KOPT-K1 (cell line): ENCODE measurements at regions not wholly inside any gene's neighbourhood (a gene's known extent, or its start where the extent isn't known, plus 50 kb on each side); places are given as distances from the start of the nearest gene placed in this dataset.
"Not testable (repeated sequence)": the region's sequence is repeated elsewhere in the genome, so short reads cannot be mapped to it uniquely, and the experiment has no call there.

Source experiments
- H3K27ac ChIP-seq: fragments of 200-600 bp; sonication (generic); 2 replicates; pipeline ENCODE4 v1.5.1; 2016; ENCODE audit warnings: antibody characterized with exemption, mild to moderate bottlenecking, low read depth, low read length; ENCODE audit not compliant: poor library complexity, severe bottlenecking
- H3K36me3 ChIP-seq: fragments of 200-600 bp; sonication (generic); 2 replicates; pipeline ENCODE4 v1.5.1; 2017; ENCODE audit warnings: antibody characterized with exemption, mild to moderate bottlenecking, low read length, moderate library complexity; ENCODE audit not compliant: insufficient read depth
- H3K9me3 ChIP-seq: fragments of 200-600 bp; sonication (generic); 2 replicates; pipeline ENCODE4 v1.5.1; 2017; ENCODE audit warnings: antibody characterized with exemption, low read length, mild to moderate bottlenecking; ENCODE audit not compliant: insufficient read depth, poor library complexity, severe bottlenecking

- H3K36me3 ChIP-seq, H3K27ac ChIP-seq, H3K9me3 ChIP-seq: not testable (repeated sequence)
Measured at GRCh38 chr13:68892596-68892995, 1215.0 kb upstream of the ATXN8OS start.

GRCh38 chr13:68890101-68890500 lies 1217.5 kb upstream of the ATXN8OS start:
- H3K36me3 ChIP-seq, H3K27ac ChIP-seq, H3K9me3 ChIP-seq: not testable (repeated sequence)

GRCh38 chr13:68888832-68889231 lies 1218.8 kb upstream of the ATXN8OS start:
- H3K9me3 ChIP-seq: no peaks in the 10 kb centered on the region
- H3K27ac ChIP-seq: no peak overlapping the region
- H3K36me3 ChIP-seq: no peaks in the 10 kb centered on the region

GRCh38 chr13:68872338-68872737 lies 1235.3 kb upstream of the ATXN8OS start:
- Histone ChIP-seq H3K36me3 (no peaks in the 10 kb centered on the region), H3K27ac (no peak overlapping the region), H3K9me3 (no peaks in the 10 kb centered on the region)

- H3K27ac ChIP-seq: no peak overlapping the region
- no peaks in the 10 kb centered on the region for H3K9me3 ChIP-seq
- H3K36me3 ChIP-seq: no peaks in the 10 kb centered on the region
Measured at GRCh38 chr13:68851026-68851425, 1256.6 kb upstream of the ATXN8OS start.

- H3K27ac ChIP-seq: no peak overlapping the region
- no peaks in the 10 kb centered on the region for H3K9me3 ChIP-seq
- no peaks in the 10 kb centered on the region for H3K36me3 ChIP-seq
Measured at GRCh38 chr13:68850160-68850559, 1257.5 kb upstream of the ATXN8OS start.

- H3K27ac ChIP-seq: no peak overlapping the region
- H3K36me3 ChIP-seq: no peaks in the 10 kb centered on the region
- H3K9me3 ChIP-seq: no peaks in the 10 kb centered on the region
Measured at GRCh38 chr13:68846663-68847062, 1261.0 kb upstream of the ATXN8OS start.

GRCh38 chr13:68834375-68834774 lies 1273.3 kb upstream of the ATXN8OS start:
- H3K36me3 ChIP-seq: no peaks in the 10 kb centered on the region
- H3K9me3 ChIP-seq: no peaks in the 10 kb centered on the region
- H3K27ac ChIP-seq: no peak overlapping the region

- no peak overlapping the region for H3K27ac ChIP-seq
- H3K36me3 ChIP-seq: no peaks in the 10 kb centered on the region
- H3K9me3 ChIP-seq: no peaks in the 10 kb centered on the region
Measured at GRCh38 chr13:68816715-68817114, 1290.9 kb upstream of the ATXN8OS start.

- Histone ChIP-seq H3K9me3 (no peaks in the 10 kb centered on the region), H3K36me3 (no peaks in the 10 kb centered on the region), H3K27ac (no peak overlapping the region)
Measured at GRCh38 chr13:68813180-68813796, 1294.3 kb upstream of the ATXN8OS start.

- Histone ChIP-seq H3K36me3 (no peaks in the 10 kb centered on the region), H3K9me3 (no peaks in the 10 kb centered on the region), H3K27ac (no peak overlapping the region)
Measured at GRCh38 chr13:68810660-68811059, 1297.0 kb upstream of the ATXN8OS start.

GRCh38 chr13:68808456-68808855 lies 1299.2 kb upstream of the ATXN8OS start:
- no peak overlapping the region for H3K27ac ChIP-seq
- no peaks in the 10 kb centered on the region for H3K9me3 ChIP-seq
- H3K36me3 ChIP-seq: no peaks in the 10 kb centered on the region

GRCh38 chr13:68806125-68806524 lies 1301.5 kb upstream of the ATXN8OS start:
- no peaks in the 10 kb centered on the region for H3K36me3 ChIP-seq
- no peak overlapping the region for H3K27ac ChIP-seq
- no peaks in the 10 kb centered on the region for H3K9me3 ChIP-seq

GRCh38 chr13:68784275-68784674 lies 1323.4 kb upstream of the ATXN8OS start:
- no peaks in the 10 kb centered on the region for H3K9me3 ChIP-seq
- no peaks in the 10 kb centered on the region for H3K36me3 ChIP-seq
- H3K27ac ChIP-seq: no peak overlapping the region

- Histone ChIP-seq H3K9me3 (no peaks in the 10 kb centered on the region), H3K27ac (no peak overlapping the region), H3K36me3 (no peaks in the 10 kb centered on the region)
Measured at GRCh38 chr13:68759617-68760016, 1348.0 kb upstream of the ATXN8OS start.

- Histone ChIP-seq H3K36me3 (no peaks in the 10 kb centered on the region), H3K9me3 (no peaks in the 10 kb centered on the region), H3K27ac (no peak overlapping the region)
Measured at GRCh38 chr13:68749796-68750195, 1357.8 kb upstream of the ATXN8OS start.
